Naive thymus-derived CD4-positive, alpha-beta T cell (primary cell): ENCODE measurements at regions not wholly inside any gene's neighbourhood (a gene's known extent, or its start where the extent isn't known, plus 50 kb on each side); places are given as distances from the start of the nearest gene placed in this dataset.

Experiments used
- ATAC-seq: fragments of 150-1000 bp; cut with Tn5 transposase; 2 replicates; pipeline ENCODE4 v1.10.0; 2021; ENCODE audit warnings: mild to moderate bottlenecking, moderate library complexity
- CTCF ChIA-PET: fragments of 350-600 bp; sonication (Branson Sonifier 250); formaldehyde crosslinking; loops from one replicate; lab custom pipeline; 2021; ENCODE audit warnings: antibody characterized with exemption; lab: Charles Lee
- POLR2A ChIA-PET: fragments of 350-600 bp; sonication (Branson Sonifier 250); formaldehyde crosslinking; loops from one replicate; lab custom pipeline; 2021; ENCODE audit warnings: antibody characterized with exemption, inconsistent platforms; lab: Charles Lee
- DNase-seq, 9 donors: peaks; one replicate each; pipeline versions ENCODE4 v3.0.0 to v3.0.0-alpha.2; 2020 to 2022; ENCODE audit warnings: mixed read lengths in 1 of 9
- H3K27ac ChIP-seq: one replicate; pipeline ENCODE4 v1.7.0; 2013; ENCODE audit warnings: mild to moderate bottlenecking, low read depth, low read length, moderate library complexity
- H3K27me3 ChIP-seq, 2 donors: one replicate each; pipeline ENCODE4 v1.7.0; 2013; ENCODE audit warnings: low read length in 2 of 2, mild to moderate bottlenecking in 2 of 2, moderate library complexity in 2 of 2; ENCODE audit not compliant: control insufficient read depth in 2 of 2, insufficient read depth in 2 of 2
- H3K36me3 ChIP-seq, 3 experiments: 1 replicate in 2 of 3; 2 replicates in 1 of 3; pipeline ENCODE4 v1.7.0; 2013; ENCODE audit warnings: low read length in 3 of 3, mild to moderate bottlenecking in 3 of 3, moderate library complexity in 1 of 3; ENCODE audit not compliant: insufficient read depth in 3 of 3, control insufficient read depth in 2 of 3
- H3K4me1 ChIP-seq, 2 donors: one replicate each; pipeline ENCODE4 v1.7.0; 2013; ENCODE audit warnings: low read length in 2 of 2, mild to moderate bottlenecking in 2 of 2, moderate library complexity in 1 of 2; ENCODE audit not compliant: control insufficient read depth in 2 of 2, insufficient read depth in 2 of 2
- H3K4me3 ChIP-seq: 2 replicates; pipeline ENCODE4 v1.7.0; 2013; ENCODE audit warnings: mild to moderate bottlenecking, low read length
- H3K9me3 ChIP-seq, 3 experiments: 1 replicate in 2 of 3; 2 replicates in 1 of 3; pipeline ENCODE4 v1.7.0; 2013; ENCODE audit warnings: low read length in 3 of 3; ENCODE audit not compliant: control insufficient read depth in 2 of 3
- H3K27ac Mint-ChIP-seq, 9 donors: one replicate each; pipeline ENCODE4 v1.8.0; 2020 to 2022; ENCODE audit warnings: mixed read lengths in 9 of 9, mild to moderate bottlenecking in 8 of 9, moderate library complexity in 5 of 9, inconsistent platforms in 2 of 9
- H3K27me3 Mint-ChIP-seq, 5 donors: one replicate each; pipeline ENCODE4 v1.8.0; 2021 to 2022; ENCODE audit warnings: mixed read lengths in 5 of 5, mild to moderate bottlenecking in 1 of 5
- H3K36me3 Mint-ChIP-seq, 5 donors: one replicate each; pipeline ENCODE4 v1.8.0; 2020 to 2022; ENCODE audit warnings: mixed read lengths in 5 of 5, mild to moderate bottlenecking in 3 of 5, inconsistent platforms in 1 of 5
- H3K4me1 Mint-ChIP-seq, 7 donors: one replicate each; pipeline ENCODE4 v1.8.0; 2020 to 2022; ENCODE audit warnings: mixed read lengths in 7 of 7, mild to moderate bottlenecking in 3 of 7, inconsistent platforms in 1 of 7
- H3K4me3 Mint-ChIP-seq, 10 donors: one replicate each; pipeline ENCODE4 v1.8.0; 2020 to 2022; ENCODE audit warnings: mild to moderate bottlenecking in 10 of 10, mixed read lengths in 10 of 10, moderate library complexity in 6 of 10, inconsistent platforms in 2 of 10
- H3K9me3 Mint-ChIP-seq, 11 donors: one replicate each; pipeline ENCODE4 v1.8.0; 2020 to 2022; ENCODE audit warnings: mixed read lengths in 11 of 11, mild to moderate bottlenecking in 4 of 11, inconsistent platforms in 1 of 11, moderate library complexity in 1 of 11
- intact Hi-C, 2 donors: fragments of 100-400 bp; cut with micrococcal nuclease; formaldehyde crosslinking; loops; one replicate each; pipeline ENCODE4 v1.15.1; 2023

DNA sequence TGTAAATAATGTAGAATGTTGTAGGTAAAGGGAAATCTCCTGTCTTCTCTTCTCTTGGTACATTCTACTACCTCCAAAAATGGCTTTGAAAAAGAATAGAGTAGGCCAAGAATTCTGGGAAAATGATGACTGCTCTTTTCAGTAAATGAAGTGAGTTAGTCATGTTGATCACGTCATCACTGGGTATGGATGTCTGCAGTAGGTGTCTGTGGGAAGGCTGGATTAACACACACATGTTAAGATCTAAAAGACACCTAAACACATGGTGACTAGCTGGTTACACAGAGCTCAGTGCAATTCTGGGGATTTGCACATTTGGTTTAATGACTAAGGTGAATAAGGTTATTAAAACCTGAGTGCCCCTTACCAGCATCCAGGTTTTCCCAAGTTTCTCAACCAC, 161.5 kb downstream of the CEP120 start:
- no peaks in the 10 kb centered on the region for H3K4me1 ChIP-seq
- no peaks in the 10 kb centered on the region for H3K27me3 ChIP-seq
- intact Hi-C loops = no loop called here
- no peak overlapping the region for H3K4me3 ChIP-seq
- ChIA-PET POLR2A (no interaction called here), CTCF (no interaction called here)
- Mint-ChIP-seq H3K4me1 (no peaks in the 10 kb centered on the region), H3K36me3 (peaks cover 0 to 7% (median 0%) of the 10 kb centered on the region in 5 donors), H3K9me3 (peaks cover 0 to 15% (median 7%) of the 10 kb centered on the region in 11 donors), H3K27ac (no peak overlapping the region), H3K4me3 (no peak overlapping the region), H3K27me3 (peaks cover 0 to 14% (median 8%) of the 10 kb centered on the region in 5 donors)
- ATAC-seq (no peak), DNase-seq (no peak)
- H3K36me3 ChIP-seq = no peaks in the 10 kb centered on the region
- H3K9me3 ChIP-seq = no peaks in the 10 kb centered on the region
- no peak overlapping the region for H3K27ac ChIP-seq

DNA sequence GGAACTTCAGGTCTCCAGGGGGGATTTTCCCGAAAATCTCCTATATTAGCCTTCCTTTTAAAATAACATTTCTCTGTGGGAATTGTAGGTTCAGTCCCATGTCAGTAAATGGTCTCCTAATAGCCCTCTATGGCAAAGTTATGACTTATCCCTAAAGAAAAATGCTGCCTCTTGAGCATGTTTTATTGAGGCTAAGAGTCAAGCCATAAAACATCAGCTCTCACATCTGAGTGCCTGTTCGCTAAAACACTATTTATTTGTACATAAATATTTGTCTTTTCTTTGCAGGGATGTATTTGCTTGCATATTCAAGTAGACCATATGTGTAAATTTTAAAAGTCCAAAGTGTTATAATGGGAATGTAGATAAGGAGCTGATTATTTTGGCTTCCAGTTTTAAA, 160.4 kb downstream of the PRDM6 start:
- H3K4me3 Mint-ChIP-seq = no peak overlapping the region
- no peaks in the 10 kb centered on the region for H3K36me3 Mint-ChIP-seq
- no peak for ATAC-seq
- Histone ChIP-seq H3K27me3 (no peaks in the 10 kb centered on the region), H3K27ac (no peak overlapping the region), H3K4me3 (no peak overlapping the region), H3K36me3 (no peaks in the 10 kb centered on the region), H3K4me1 (no peaks in the 10 kb centered on the region), H3K9me3 (no peaks in the 10 kb centered on the region)
- POLR2A ChIA-PET = no interaction called here
- H3K27me3 Mint-ChIP-seq = peaks cover 0 to 8% (median 5%) of the 10 kb centered on the region in 5 donors
- intact Hi-C loops = no loop called here
- DNase-seq = no peak
- peaks cover 0 to 13% (median 4%) of the 10 kb centered on the region in 11 donors for H3K9me3 Mint-ChIP-seq
- H3K27ac Mint-ChIP-seq = no peak overlapping the region
- CTCF ChIA-PET = no interaction called here
- no peaks in the 10 kb centered on the region for H3K4me1 Mint-ChIP-seq

DNA sequence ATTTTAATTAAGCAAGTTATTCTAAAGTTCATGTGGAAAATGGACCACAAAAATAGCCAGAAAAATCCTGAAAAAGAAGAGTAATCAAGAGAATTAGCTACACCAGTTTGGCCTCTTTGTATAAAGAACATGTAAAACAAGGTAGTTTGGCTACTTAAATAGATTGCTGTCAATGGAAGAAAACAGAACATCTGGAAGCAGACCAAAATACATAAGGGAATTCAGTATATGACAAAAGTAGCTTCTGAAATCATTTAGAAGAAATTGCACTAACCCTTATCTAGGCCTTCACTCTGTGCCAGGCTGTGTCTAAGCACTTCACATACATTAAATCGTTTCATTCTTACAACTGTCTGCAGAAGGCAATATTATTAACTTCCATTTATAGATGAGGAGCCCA, 156.6 kb downstream of the PRDM6 start:
- H3K9me3 Mint-ChIP-seq = peaks cover 0 to 8% (median 2%) of the 10 kb centered on the region in 11 donors
- DNase-seq (no peak), ATAC-seq (no peak)

DNA sequence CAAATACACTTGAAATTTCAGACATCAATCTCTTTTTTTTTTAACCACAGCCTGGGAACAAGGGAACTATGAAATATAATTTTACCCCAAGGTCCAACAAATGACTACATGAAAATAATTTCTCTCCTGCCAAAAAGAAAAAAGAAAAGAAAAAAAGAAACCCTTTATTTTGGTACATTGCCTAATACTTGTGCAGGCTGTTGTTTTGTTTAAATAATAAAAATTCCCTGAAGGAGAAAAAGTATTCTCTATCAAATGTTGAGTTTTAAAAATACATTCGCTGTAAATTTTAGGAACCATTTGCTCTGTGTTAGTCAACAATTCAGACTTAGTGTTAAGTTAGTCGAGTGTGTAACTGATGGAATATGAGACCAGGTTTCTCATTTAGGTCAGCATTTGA, 155.4 kb downstream of the PRDM6 start:
- ChIA-PET CTCF (no interaction called here), POLR2A (no interaction called here)
- Mint-ChIP-seq H3K4me3 (no peak overlapping the region), H3K27ac (no peak overlapping the region), H3K4me1 (no peaks in the 10 kb centered on the region), H3K36me3 (no peaks in the 10 kb centered on the region), H3K9me3 (peaks cover 0 to 8% (median 0%) of the 10 kb centered on the region in 11 donors), H3K27me3 (peaks cover 0 to 20% (median 3%) of the 10 kb centered on the region in 5 donors)
- H3K27ac ChIP-seq = no peak overlapping the region
- intact Hi-C loops = no loop called here
- H3K9me3 ChIP-seq = no peaks in the 10 kb centered on the region
- H3K36me3 ChIP-seq = no peaks in the 10 kb centered on the region
- DNase-seq (no peak), ATAC-seq (no peak)
- H3K27me3 ChIP-seq = no peaks in the 10 kb centered on the region
- H3K4me1 ChIP-seq = no peaks in the 10 kb centered on the region
- H3K4me3 ChIP-seq = no peak overlapping the region

More for the DNA sequence above, 156.6 kb downstream of the PRDM6 start:
- no peaks in the 10 kb centered on the region for H3K27me3 ChIP-seq
- ChIA-PET POLR2A (no interaction called here), CTCF (no interaction called here)
- H3K27ac Mint-ChIP-seq = no peak overlapping the region
- no peak overlapping the region for H3K27ac ChIP-seq
- no peaks in the 10 kb centered on the region for H3K4me1 Mint-ChIP-seq
- H3K9me3 ChIP-seq = no peaks in the 10 kb centered on the region
- H3K36me3 Mint-ChIP-seq = no peaks in the 10 kb centered on the region
- intact Hi-C loops = no loop called here
- no peak overlapping the region for H3K4me3 ChIP-seq
- H3K27me3 Mint-ChIP-seq = peaks cover 0 to 20% (median 3%) of the 10 kb centered on the region in 5 donors
- H3K36me3 ChIP-seq = no peaks in the 10 kb centered on the region
- H3K4me3 Mint-ChIP-seq = no peak overlapping the region
- H3K4me1 ChIP-seq = no peaks in the 10 kb centered on the region
